ENCODE measurements at regions not wholly inside any gene's neighbourhood (a gene's known extent, or its start where the extent isn't known, plus 50 kb on each side); places are given as distances from the start of the nearest gene placed in this dataset.
A peak's percentile ranks its signal among the peaks of the same experiment; 100 is the strongest.

DNA sequence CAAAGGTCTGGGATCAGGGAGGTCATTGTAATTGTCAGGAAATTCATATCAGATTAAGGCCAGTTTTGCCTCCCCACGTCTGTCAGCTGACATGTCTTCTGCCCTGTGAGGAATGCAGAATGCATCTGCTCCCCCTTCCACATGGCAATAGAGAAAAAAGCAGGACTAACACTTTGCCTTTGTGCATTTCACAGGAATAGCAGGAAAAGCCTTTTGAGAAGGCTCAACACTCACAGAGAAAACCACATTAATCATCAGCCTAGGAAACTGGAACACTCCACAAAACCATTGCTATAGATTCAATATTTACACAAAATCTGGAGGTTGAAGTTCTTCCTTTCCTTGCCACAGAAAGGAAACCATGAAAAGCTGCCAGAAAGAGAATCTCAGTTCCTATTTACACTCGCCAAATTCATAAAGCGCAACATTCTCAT is 165.2 kb upstream of the HES1 start:
- DNase-seq: no peak

DNA sequence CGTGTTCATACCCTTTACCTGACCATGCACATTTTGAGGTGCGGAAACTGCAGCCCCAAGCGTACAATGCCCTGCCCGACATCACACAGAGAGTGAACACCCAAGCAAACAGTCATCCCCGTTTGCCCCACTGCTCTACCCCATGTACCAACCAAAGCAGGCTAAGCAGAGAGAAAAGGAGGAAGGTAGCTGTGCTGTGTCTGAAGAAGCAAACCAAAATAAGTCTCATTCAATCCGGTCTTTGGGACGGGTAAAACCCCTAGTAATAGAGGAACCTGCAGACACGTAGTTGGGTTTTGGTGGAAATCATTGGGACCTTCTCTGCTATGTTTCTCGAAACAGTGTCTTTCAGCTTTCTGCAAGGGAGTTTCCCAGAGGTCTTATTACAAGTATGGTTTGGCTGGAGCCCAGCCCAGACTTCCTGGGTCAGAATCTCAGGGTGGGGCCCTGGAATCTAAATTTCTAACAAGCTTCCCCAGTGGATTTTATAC is 164.6 kb upstream of the HES1 start:
- DNase-seq: no peak

DNA sequence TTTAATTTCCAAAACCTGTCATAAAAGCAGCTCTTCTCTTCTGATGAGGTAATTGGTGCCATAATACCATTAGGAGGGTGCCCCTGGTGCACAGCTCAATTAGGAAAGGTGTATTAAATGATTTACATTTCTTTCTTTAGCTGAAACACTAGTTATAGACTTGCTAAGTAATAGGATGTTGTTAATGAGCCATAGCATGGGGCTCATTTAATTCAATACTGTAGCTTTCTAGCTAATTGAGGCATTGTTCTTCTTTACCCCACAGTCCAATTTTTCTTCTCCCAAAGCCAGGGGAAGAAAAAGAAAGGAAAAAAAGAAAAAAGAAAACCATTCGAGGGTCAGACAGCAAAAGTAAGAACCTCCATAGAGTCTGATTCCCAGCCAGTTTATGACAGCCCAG is 164.0 kb upstream of the HES1 start:
- no peak for DNase-seq

DNA sequence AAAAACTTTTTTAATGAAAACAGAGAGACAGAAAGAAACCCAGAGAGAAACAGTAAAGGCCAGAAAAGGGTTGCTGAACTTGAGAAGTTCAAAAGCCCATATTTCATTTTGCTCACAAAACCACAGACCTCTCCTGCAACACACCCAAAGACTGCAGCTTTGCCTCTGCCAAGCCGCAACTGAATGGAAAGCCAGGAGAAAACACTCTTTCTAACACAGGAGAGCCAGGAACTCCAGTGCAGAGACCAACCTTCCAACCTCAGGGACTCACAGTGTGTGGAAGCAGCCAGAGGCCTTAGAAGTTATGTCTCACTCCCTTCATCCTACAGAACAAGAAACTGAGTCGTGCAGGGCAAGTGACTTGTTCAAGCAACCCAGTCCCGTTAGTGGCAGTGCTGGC is 163.1 kb upstream of the HES1 start:
- peak; percentile 17 to 41 for DNase-seq

DNA sequence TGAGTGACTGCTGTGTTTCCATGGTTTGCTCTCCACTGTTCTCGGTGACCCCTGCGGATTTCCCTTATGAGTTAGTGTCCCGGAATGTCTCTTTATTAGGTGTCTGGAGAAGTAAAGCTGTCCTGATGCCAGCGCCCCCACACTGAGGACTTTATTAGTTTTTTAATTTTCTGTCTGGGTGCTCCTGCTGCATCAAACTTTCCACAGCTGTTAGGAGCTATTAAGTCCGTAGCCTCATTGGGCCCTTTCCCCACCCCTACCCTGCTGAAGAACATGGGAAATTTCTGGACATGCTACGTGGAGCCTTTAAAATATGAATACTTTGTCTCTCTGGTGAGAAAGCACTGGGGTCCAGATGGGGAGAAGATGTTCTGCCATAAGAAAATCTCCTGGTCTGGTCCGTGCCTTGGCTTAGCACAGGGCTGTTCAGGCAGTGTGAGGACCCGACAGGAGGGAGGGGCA is 161.7 kb upstream of the HES1 start:
- DNase-seq: no peak

DNA sequence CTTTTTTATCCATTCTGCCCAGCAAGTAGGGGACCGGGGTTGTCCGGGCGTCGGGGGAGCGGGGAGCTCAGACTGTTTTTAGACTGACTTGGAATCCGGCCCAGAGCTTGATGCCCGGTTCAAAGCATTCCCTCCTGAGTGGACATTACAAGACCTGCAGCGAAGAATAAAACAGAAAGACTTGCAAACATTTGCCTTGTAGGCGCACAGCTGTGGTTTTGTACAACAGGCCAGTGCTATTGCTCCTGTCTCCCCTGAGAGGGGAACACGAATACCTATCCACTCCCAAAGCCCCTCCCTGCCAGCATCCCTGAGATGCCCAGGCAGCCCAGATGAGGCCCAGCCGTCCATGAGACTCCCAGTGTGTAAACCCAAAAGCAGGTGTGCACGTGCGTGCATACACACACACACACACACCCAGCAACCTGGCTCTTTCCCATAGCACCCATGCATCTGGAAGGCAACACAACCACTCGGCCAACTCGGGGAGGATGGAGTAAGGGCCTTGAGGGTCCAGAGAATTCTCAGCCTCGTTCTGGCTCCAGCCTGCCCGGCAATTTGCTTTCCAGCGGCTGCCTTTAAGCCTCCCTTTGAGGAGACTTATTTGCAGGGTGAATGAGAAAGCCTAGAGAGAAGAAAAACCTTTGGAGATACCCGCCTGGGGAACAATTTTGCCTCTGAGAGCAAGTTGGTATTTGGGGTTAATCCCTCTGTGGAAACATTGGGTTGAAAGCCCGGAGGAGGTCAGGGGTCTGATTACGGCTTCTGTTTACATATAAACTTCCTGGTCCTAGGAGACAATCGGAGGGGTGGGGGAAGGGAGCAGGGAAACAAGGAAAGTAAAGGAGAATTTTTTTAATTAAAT is 161.0 kb upstream of the HES1 start:
- peak in 1 of 2 experiments; percentile 26 for DNase-seq

DNA sequence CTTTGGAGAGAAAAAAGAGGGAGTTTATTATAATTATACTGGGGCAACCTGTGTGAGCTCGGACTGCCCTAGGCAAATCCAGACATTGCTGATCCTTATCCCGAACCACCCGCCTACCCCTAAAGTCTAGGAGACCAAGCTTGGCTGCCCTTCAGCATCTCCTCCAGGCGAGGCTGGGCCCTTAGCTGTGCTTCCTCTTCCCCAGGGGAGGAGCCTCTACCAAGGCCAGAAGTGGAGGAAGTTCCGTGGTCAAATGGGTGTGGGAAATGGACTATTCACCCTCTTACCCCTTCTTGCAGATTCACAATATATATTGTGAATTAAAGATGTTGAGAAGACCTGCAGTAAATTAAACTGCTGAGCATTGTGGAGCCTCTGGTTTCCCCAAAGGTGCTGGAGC is 158.3 kb upstream of the HES1 start:
- no peak for DNase-seq

DNA sequence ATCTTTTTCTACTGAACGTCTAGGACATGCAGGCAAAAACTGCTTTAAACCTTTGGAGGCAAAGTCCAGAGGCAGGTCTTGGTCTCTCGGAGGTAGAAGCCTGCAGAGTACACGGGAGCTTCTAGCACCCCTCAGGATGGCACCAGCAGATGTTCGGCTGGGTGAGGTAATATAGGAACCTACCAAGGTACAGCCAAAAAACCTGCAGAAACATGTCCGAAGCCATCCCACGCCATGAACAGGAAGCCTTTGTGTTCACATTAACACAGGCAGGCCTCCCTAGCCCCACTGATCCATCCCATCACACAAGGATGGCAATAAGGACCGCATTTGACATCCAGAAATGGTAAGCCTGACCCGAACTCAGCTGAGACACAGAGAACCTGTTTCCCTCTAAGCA is 157.9 kb upstream of the HES1 start:
- no peak for DNase-seq

DNA sequence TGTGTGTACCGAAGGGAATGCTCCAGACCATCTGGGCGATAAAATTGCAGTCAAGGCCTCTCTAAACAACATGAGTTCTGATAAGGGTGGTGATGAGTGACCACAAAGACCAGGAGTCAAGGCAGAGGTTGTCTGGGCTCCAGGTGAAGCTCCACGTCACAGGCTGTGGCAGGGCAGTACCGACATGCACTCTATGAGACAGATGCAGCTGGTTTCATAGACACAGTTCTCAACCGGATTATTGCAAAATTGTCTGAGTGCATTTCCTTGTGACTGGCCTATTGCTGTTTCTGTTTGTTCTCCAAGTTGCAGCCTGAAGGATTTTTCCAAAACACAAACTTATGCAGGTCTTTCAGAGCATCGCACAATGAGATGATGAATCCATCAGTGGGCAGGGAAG is 157.5 kb upstream of the HES1 start:
- no peak for DNase-seq

DNA sequence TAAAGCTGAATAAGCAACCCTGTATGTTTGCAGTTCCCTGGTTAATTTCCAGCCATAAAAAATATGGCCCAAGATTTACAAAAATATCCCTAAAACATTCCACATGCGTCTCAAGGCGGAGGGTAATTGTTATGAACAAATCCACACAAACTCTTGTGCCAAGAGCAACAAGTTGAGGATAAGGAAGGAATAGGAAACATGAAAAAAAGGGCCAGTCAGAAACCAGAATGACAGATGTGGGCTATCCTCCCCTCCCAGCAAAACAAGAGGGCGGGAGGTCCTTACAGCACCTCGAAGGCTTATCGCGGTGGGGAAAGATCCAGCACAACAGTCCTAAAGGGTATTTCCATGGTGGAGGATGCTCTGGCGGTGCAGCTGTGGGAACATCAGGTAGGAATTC is 155.6 kb upstream of the HES1 start:
- DNase-seq: no peak

DNA sequence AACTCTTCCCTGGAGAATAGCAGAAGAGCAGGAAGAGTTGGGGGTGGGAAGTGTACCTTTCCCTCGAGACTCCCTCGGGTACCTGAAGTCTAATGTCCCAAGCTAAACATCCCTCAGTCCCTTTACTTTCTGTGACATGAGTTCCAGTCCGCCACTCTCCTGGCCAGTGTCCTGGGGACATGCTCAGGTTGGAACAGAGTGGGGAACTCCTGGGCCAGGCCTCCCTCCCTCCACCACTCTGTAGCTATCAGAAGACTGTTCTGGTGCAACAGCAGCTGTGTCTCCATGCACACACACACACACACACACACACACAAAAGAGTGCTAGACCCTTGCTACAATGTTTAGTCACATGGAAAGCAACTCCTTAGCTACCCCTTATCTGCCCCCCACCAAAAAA is 155.0 kb upstream of the HES1 start:
- no peak for DNase-seq

DNA sequence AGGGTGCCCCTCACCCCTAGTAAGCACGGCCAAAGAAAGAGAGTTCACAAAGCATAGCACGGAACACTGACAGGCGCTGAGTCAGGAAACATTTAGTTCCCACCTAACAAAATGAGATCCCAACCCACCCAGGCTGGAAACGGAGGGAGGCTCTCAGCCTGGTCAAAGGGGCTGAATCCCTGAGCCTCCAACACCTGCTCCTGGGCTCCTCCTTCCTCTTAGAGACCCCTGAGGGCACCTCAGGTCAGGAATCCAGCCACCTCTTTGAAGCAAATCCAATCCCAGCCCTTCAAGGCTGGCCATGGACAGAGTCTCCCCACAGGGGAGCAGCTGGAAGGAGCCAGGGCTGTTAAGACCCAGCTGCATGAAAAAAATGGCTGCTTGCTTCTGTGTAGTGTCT is 154.4 kb upstream of the HES1 start:
- no peak for DNase-seq

DNA sequence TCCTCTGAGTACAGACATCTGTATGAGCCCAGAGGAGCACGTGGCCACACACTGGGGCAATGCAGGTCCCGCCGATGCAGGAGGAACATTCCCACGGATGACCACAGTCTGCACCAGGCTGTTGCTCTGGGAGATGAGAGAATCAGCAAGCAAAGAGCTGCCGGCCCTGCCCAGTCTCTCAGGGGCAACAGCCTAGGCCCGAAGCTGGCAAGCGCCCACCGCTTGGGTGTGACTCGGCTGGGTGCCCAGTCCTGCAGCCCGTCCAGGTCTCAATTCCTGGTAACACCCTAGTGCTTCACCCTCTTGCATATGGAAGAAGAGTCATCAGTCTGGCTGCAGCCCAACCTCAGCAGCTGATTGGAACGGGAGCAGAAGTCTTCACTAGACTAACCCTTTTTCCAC is 153.7 kb upstream of the HES1 start:
- DNase-seq: no peak

DNA sequence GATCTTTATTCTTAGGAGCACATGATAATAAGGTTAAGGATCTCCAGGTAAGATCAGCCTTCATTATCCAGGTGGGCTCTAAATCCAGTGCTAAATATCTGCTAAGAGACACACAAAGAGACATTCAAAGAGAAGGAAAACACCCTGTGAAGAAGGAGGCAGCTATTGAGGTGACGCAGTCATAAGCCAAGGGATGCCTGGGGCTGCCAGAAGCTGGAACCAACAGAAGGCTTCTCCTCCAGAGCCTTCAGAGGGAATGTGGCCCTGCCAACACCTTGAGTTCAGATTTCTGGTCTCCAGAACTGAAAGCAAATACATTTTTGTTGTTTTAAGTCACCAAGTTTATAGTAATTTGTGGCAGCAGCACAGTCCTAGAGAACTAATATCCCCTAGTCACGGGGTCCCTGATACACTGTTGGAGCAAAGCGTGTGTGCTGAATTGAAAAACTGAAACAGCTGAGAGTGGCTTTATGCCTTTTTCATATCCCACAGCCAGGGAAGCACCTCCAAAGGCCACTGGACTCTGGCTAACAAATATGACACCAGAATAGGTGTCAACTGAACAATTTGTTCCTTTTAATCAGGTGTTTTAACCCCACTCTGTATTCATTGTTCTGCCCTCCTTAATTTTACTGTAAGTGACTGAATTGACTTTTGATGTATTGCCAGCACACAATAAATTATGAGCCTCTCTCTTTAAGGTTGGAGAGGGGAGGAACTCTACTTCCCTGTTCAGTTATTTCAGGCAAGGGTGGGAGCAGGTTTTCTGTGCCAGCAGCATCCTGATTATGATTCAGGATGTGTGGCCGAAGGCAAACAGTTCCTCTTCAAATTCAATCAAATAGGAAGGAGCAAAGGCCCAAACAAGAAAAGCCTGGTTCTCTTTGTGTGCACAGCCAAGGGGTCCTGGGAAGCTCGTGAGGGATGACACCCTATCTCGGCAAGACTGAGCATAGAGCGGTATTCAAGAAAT is 151.8 kb upstream of the HES1 start:
- DNase-seq: no peak

DNA sequence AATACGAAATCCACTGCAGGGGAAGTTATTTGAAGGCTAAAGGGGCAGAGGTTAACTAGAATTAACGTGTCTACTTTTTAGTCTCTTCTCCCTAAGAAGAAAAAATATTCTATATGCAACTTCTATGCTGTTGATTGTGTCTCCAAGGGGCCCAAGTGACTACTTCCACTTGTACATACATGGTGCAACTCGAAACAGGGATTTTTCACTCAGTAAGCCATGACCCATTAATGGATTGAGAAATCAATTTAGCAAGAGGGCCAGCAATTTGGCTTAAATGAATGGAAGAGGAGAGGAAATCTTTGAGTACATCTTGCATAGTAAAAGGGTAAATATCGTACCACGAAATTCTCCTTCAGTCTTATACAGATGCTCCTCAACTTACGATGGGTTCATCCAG is 151.1 kb upstream of the HES1 start:
- DNase-seq: no peak

DNA sequence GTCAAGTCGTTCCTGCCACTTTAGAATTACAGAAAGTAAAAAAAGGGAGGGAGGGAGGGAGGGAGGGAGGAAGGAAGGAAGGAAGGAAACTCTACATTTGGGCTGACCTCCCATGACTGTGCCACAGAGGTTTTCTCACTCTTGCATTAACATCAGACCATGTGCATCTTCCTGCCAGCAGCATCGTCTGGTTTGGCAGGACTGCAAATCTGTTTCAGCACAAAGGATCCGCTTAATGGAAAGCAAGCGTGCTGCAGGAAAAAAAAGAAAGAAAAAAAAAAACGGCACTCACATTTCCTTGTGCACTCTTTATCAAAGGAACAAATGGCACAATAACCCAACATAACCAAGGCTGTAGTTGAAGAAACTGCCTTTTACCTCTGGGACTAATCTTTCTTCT is 148.8 kb upstream of the HES1 start:
- DNase-seq: no peak

DNA sequence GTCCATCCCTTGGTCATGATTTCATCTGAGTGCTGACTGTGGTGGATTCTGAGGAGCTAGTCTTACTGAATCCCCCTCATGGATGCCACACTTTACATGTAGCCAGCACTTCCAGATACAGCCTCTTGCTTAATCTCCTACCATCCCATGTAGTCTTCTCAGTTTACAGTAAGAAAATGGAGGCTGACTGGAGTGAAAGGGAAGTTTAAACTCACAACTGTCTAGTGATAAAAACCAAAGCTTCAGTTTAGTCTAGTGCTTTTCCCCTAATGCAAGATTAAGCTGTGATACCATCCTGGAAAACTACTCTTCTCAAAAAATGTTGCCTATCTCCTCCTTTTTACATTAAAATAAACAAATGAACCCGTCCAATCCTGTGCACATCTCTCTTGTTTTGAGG is 146.8 kb upstream of the HES1 start:
- DNase-seq: no peak

DNA sequence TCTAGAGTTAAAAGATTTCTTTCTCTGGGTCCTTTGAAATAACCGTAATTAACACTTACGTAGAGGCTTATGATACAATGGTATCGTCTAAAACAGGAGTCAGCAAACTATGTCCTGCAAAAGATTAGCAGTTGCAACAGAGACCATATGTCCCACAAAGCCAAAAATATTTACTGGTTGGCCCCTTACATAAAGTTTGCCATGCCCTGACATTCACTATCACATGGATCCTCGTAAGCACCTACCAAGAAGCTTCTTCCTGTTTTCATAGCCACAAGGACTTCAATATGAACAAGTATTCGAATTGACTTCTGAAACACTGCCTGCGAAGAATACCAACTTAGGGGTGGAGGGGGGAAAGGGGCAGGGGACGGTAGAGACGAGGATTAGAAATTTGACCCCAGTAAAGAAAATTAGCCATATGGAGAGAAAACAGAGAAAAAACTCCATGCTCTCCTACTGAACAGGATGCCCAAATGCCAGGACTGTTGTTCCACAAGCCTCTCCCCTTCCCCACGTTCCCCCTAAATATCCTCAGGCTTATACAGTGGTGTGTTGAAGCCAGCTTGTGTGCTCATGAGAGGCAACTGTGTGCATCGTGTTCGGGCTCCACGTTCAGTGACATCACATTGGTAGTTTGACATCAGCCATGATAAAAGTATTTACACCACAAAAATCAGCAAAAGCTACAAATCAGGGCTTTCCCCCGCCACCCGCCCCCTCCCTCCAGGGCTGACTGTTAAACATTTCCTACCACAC is 144.1 kb upstream of the HES1 start:
- DNase-seq: no peak

DNA sequence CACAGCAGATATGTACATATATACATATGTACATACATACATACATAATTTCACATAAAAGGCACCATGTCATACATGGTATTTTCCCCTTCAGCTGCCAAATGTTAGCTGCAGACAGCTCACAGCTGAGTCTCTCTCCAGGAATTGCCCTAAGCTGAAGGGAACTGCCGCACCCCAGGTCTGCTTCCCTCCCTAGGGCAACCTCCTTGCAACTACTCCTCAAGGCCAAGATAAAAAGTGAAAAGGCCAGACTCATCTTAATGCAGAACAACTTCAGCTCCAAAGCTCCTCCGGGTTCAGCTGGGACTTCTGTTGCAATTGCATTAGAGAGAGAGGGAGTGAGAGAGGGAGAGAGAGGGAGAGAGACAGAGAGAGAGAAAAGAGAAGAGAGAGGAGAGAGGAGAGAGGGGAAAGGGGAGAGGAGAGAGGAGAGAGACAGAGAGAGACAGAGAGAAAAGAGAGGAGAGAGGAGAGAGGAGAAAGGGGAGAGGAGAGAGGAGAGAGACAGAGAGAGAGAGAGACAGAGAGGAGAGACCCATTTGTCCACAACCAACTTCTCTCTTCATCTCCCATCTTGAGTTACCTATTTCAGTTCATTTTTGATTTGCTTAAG is 143.4 kb upstream of the HES1 start:
- DNase-seq: no peak

DNA sequence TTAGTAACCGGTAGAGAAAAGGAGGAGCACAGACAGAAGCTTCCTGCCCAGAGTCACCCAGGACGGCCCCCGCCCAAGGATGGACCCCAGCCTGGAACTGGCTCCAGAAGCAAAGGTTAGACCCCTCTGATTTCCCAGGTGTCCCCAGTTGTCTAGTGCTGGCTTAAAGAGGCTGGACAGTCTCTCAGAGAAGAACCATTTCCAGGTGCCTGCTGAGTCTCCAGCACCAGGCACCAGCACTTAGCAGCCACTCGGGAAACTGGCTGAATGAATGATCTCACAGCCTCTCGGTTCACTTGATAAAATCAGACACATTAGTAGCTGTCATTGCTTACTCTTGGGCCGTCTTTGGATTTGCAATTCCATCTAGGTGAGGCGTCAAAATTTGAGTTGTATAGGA is 139.7 kb upstream of the HES1 start:
- no peak for DNase-seq

DNA sequence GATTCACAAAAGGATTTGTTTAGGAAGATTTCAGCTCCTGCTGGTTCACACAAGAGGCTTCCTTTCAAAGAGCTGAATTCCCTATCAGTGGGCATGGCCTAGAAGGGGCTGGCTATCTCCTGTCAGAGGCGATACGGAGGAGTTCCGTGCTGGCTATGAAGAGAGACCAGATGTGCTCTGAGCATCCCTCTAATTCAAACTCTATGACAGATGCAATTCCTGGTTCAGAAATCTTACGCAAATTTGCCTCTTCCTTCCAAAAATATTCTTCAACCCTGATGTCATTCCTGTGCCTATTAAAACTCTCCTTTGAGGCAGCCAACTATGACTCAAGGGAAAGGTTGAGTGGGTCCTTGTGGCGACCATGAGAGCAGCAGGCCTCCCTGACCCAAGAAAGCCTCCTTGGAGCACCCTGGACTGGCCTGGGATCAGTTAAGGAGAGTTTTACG is 139.3 kb upstream of the HES1 start:
- no peak for DNase-seq

All from NCI-H526 (cell line).